22Rv1 (cell line): ENCODE measurements at regions not wholly inside any gene's neighbourhood (a gene's known extent, or its start where the extent isn't known, plus 50 kb on each side); places are given as distances from the start of the nearest gene placed in this dataset.
A peak's percentile ranks its signal among the peaks of the same experiment; 100 is the strongest.

Experiments used
- H3K27ac ChIP-seq: fragments of 450-650 bp; 2 replicates; pipeline ENCODE4 v1.5.1; 2017
- ZFX ChIP-seq: fragments of 450-650 bp; IDR thresholded peaks from 2 replicates; pipeline ENCODE4 v1.6.1; 2017; ENCODE audit warnings: antibody characterized with exemption, borderline replicate concordance
- TF ChIP-seq, protein P1 (sequence below): fragments of 450-650 bp; IDR thresholded peaks from 2 replicates; pipeline ENCODE4 v1.5.1; 2017; ENCODE audit warnings: mild to moderate bottlenecking

DNA sequence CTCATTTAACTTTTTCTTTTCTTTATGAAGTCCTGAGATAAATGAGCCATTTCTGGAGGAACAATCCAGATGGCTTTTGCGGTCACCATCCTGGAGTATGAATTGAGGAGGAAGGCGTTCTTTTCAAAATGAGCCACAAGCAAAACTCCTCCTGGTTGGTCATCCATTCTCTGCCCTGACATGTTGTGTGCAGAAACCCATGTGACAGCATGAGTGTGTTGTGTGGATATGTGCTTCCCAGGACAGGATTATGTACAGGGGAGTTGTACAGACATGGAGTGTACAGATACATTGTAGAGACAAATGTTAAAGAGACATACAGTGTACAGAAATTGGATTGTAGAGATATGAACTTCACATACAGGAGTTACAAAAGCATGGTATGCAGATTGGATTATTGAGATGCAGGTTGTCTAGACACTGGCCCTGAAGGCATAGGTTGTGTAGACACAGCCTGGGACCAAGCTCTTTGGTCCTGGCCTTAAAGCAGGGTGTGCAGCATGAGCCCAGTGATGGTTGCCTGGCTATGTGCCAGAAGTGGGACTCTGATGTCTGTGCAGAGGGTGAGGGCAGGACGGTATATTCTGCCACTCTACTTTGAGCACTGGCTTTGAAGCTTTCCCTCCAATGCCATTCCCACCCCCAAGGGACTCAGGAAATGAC lies 178.5 kb upstream of the ZBED5 start:
- TF ChIP-seq ZFX, result no peak
- TF ChIP-seq, protein P1, sequence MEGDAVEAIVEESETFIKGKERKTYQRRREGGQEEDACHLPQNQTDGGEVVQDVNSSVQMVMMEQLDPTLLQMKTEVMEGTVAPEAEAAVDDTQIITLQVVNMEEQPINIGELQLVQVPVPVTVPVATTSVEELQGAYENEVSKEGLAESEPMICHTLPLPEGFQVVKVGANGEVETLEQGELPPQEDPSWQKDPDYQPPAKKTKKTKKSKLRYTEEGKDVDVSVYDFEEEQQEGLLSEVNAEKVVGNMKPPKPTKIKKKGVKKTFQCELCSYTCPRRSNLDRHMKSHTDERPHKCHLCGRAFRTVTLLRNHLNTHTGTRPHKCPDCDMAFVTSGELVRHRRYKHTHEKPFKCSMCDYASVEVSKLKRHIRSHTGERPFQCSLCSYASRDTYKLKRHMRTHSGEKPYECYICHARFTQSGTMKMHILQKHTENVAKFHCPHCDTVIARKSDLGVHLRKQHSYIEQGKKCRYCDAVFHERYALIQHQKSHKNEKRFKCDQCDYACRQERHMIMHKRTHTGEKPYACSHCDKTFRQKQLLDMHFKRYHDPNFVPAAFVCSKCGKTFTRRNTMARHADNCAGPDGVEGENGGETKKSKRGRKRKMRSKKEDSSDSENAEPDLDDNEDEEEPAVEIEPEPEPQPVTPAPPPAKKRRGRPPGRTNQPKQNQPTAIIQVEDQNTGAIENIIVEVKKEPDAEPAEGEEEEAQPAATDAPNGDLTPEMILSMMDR, result no peak
- no peak overlapping the region for H3K27ac ChIP-seq

DNA sequence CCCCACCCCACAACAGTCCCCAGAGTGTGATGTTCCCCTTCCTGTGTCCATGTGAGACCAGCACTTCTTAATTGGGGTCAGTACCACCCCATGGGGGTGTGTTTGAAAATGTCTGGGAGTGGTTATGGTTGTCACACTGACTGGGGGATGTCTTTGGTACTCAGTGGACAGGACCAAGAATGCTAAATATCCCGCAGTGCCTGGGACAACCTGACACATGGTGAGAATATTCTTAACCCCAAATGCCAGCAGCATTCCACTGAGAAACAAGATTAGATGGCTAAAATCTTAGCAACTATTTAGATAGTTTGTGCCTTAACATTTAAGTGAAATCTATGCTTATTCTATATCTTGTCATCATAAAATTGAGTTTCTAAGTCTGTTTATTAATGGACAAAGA lies 177.5 kb upstream of the ZBED5 start:
- no peak overlapping the region for H3K27ac ChIP-seq
- no peak for TF ChIP-seq ZFX
- TF ChIP-seq, protein P1, result no peak

- no peak for TF ChIP-seq ZFX
- TF ChIP-seq, protein P1, result no peak
- no peak overlapping the region for H3K27ac ChIP-seq
These were observed 176.6 kb upstream of the ZBED5 start for GRCh38 chr11:11034476-11034875.

DNA sequence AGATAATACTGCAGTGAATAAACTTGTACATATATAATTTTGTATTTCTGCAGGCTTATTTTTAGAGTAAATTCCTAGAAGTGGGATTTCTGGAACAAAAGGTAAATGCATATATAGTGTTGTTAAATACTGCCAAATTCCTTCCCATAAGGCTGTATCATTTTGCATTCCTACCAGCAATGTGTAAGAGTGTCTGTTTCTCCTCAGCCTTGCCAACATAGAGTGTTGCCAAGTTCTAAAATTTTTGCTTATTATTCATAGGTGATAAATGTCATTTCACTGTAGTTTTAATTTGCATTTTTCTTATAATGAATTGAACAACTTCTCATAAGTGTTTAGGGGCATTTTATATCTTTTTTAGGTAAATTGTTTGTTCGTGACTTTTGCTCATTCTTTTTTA lies 174.2 kb upstream of the ZBED5 start:
- no peak for TF ChIP-seq ZFX
- TF ChIP-seq, protein P1, result no peak
- no peak overlapping the region for H3K27ac ChIP-seq

GRCh38 chr11:11029027-11029426 lies 171.2 kb upstream of the ZBED5 start:
- TF ChIP-seq, protein P1, result no peak
- no peak for TF ChIP-seq ZFX
- H3K27ac ChIP-seq, result no peak overlapping the region

DNA sequence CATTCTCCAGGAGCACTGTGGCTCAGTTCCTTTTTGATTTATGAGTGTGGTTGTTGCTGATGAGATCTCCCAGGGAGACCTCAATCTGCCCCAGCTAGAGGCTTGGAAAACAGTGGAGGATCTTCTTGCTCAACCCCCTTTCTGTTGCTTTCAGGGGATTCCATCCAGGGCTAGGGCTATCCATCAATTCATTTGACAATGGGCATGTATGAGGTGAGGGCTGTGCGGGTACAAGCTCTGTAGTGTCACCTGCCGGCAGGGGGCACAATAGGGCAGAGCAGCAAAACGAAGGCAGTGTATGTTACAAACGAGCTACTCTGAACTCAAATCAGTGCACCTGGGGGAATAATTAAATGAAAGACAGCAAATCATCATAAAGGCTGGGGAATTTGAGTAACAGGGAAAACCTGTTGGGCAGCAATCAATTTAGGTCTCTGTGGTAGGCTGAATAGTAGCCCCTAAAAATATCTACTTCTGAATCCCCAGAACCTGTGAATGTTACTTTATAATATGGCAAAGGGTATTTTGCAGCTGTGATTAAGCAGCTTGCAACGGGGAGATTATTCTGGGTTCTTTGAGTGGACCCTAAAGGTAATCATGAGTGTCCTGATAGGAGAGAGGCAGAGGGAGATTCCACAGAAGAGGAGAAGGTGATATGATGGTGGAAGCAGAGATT lies 170.3 kb upstream of the ZBED5 start:
- H3K27ac ChIP-seq, result no peak overlapping the region
- TF ChIP-seq, protein P1, result peak; percentile 93
- no peak for TF ChIP-seq ZFX

DNA sequence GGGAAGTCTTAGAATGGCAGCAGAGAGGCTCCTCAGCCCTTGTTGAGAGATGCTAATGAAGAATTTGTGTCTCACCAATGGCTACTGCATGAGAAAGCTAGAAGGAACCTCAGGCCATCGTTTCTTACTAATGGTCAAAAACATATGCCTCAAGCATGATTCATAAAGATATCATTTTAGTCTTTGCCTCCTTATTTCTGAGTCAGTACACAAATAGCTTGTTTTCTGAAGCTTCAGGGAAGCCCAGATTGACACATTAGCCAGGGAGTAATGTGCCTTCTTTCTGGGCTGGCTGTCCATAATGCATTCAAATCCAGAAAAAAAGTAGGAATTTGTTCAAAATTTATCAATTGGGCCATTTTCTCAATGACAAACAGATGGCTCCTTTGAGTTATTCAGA lies 169.4 kb upstream of the ZBED5 start:
- no peak overlapping the region for H3K27ac ChIP-seq
- TF ChIP-seq, protein P1, result no peak
- no peak for TF ChIP-seq ZFX
